ENCODE measurements at regions not wholly inside any gene's neighbourhood (a gene's known extent, or its start where the extent isn't known, plus 50 kb on each side); places are given as distances from the start of the nearest gene placed in this dataset.
A peak's percentile ranks its signal among the peaks of the same experiment; 100 is the strongest.

DNA sequence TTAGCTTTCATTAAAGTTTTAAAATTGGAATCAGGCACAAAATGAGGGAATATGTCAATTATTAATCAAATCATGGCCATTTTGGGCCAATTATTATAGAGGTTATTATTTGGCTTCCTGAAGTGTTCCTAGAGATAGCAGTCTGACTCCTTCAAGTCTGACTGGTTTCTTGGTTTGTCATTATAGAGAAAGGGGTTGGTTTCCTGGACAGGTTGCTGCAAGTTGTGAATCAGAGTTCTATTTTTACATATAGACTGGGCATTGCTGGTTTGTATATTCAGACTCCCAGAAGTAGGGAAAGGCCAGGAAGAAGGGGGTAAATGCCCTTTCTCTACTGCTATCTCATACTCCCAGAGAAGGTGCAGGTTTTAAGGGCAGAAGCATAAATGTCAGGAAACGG is 121.4 kb upstream of the CEP162 start:
- no peak overlapping the region for H3K4me3 Mint-ChIP-seq (ENCODE audit: unreplicated experiment)
- H3K36me3 Mint-ChIP-seq (ENCODE audit: insufficient read depth, unreplicated experiment), result no peaks in the 10 kb centered on the region
- peaks cover 7% of the 10 kb centered on the region for H3K27me3 Mint-ChIP-seq (ENCODE audit: insufficient read depth, unreplicated experiment)
- no peak for DNase-seq
- CTCF ChIA-PET, result no interaction called here
- Histone ChIP-seq H3K4me1 (peaks cover 11% of the 10 kb centered on the region), H3K4me3 (ENCODE audit: low read depth, low read length) (no peak overlapping the region), H3K36me3 (ENCODE audit: control insufficient read depth, insufficient read depth, low read length) (no peaks in the 10 kb centered on the region), H3K9me3 (no peaks in the 10 kb centered on the region), H3K27me3 (replicated peaks; ENCODE audit: control insufficient read depth, insufficient read depth, low read length) (no peaks in the 10 kb centered on the region)
- H3K4me1 Mint-ChIP-seq (ENCODE audit: low read depth, unreplicated experiment), result peaks cover 12% of the 10 kb centered on the region
- POLR2A ChIA-PET, result no interaction called here
- intact Hi-C loops (cut with micrococcal nuclease; ENCODE audit: unreplicated experiment), result no loop called here
- TF ChIP-seq CTCF (IDR thresholded peaks at IDR 0.05; ENCODE audit: insufficient read depth in 1 of 2, low read depth in 1 of 2, low read length in 1 of 2, severe bottlenecking in 1 of 2, unreplicated experiment in 1 of 2), result no peak
- H3K9me3 Mint-ChIP-seq (ENCODE audit: unreplicated experiment), result peaks cover 10% of the 10 kb centered on the region
- H3K27ac Mint-ChIP-seq (ENCODE audit: unreplicated experiment), result no peak overlapping the region
- BruUV-seq (replicated peaks), result no TSS peak

DNA sequence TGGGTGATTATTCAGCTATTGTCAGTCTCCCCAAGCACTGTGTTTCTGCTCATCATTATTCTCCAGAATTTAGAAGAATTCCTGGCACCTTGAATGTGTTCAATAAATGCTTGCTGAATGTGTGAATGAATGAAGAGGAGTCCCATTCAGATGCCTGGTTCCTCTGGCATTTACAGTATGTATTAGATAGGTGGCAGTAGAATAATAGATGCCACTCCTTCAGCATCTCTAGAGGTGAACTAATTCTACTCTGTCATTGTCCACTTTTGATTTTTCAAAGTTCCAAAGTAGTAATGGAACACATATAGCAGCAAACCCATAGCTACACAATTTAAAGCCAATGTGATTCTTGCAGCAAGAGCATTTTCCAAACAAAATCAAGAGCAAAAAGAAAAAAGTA is 118.9 kb upstream of the CEP162 start:
- peak in 1 of 2 experiments; percentile 13 for TF ChIP-seq CTCF (IDR thresholded peaks at IDR 0.05; ENCODE audit: insufficient read depth in 1 of 2, low read depth in 1 of 2, low read length in 1 of 2, severe bottlenecking in 1 of 2, unreplicated experiment in 1 of 2)
- H3K4me1 ChIP-seq, result no peaks in the 10 kb centered on the region
- no peak overlapping the region for H3K4me3 ChIP-seq (ENCODE audit: low read depth, low read length)
- H3K27me3 ChIP-seq (replicated peaks; ENCODE audit: control insufficient read depth, insufficient read depth, low read length), result no peaks in the 10 kb centered on the region
- DNase-seq, result no peak
- no peaks in the 10 kb centered on the region for H3K36me3 ChIP-seq (ENCODE audit: control insufficient read depth, insufficient read depth, low read length)
- no peak overlapping the region for H3K4me3 Mint-ChIP-seq (ENCODE audit: unreplicated experiment)
- peaks cover 6% of the 10 kb centered on the region for H3K4me1 Mint-ChIP-seq (ENCODE audit: low read depth, unreplicated experiment)
- CTCF ChIA-PET, result no interaction called here
- no peak overlapping the region for H3K27ac Mint-ChIP-seq (ENCODE audit: unreplicated experiment)
- peaks cover 10% of the 10 kb centered on the region for H3K9me3 Mint-ChIP-seq (ENCODE audit: unreplicated experiment)
- no peaks in the 10 kb centered on the region for H3K36me3 Mint-ChIP-seq (ENCODE audit: insufficient read depth, unreplicated experiment)
- H3K27me3 Mint-ChIP-seq (ENCODE audit: insufficient read depth, unreplicated experiment), result peaks cover 7% of the 10 kb centered on the region
- no peaks in the 10 kb centered on the region for H3K9me3 ChIP-seq
- POLR2A ChIA-PET, result no interaction called here
- no TSS peak for BruUV-seq (replicated peaks)
- intact Hi-C loops (cut with micrococcal nuclease; ENCODE audit: unreplicated experiment), result loop anchor here (1.0 kb wide), 1 partner anchor 223 kb away; no protein-coding TSS in a partner anchor

GRCh38 chr6:84344005-84344404 is 116.6 kb upstream of the CEP162 start:
- H3K36me3 ChIP-seq (ENCODE audit: control insufficient read depth, insufficient read depth, low read length), result no peaks in the 10 kb centered on the region
- H3K4me3 Mint-ChIP-seq (ENCODE audit: unreplicated experiment), result no peak overlapping the region
- H3K27me3 Mint-ChIP-seq (ENCODE audit: insufficient read depth, unreplicated experiment), result peaks cover 7% of the 10 kb centered on the region
- no peak overlapping the region for H3K4me3 ChIP-seq (ENCODE audit: low read depth, low read length)
- POLR2A ChIA-PET, result no interaction called here
- H3K4me1 Mint-ChIP-seq (ENCODE audit: low read depth, unreplicated experiment), result no peaks in the 10 kb centered on the region
- H3K9me3 ChIP-seq, result no peaks in the 10 kb centered on the region
- H3K4me1 ChIP-seq, result no peaks in the 10 kb centered on the region
- TF ChIP-seq CTCF (IDR thresholded peaks at IDR 0.05; ENCODE audit: insufficient read depth in 1 of 2, low read depth in 1 of 2, low read length in 1 of 2, severe bottlenecking in 1 of 2, unreplicated experiment in 1 of 2), result no peak
- CTCF ChIA-PET, result no interaction called here
- DNase-seq, result no peak
- peaks cover 10% of the 10 kb centered on the region for H3K9me3 Mint-ChIP-seq (ENCODE audit: unreplicated experiment)
- H3K27me3 ChIP-seq (replicated peaks; ENCODE audit: control insufficient read depth, insufficient read depth, low read length), result no peaks in the 10 kb centered on the region
- intact Hi-C loops (cut with micrococcal nuclease; ENCODE audit: unreplicated experiment), result no loop called here
- no TSS peak for BruUV-seq (replicated peaks)
- no peaks in the 10 kb centered on the region for H3K36me3 Mint-ChIP-seq (ENCODE audit: insufficient read depth, unreplicated experiment)
- H3K27ac Mint-ChIP-seq (ENCODE audit: unreplicated experiment), result no peak overlapping the region

All from Caco-2 (cell line).